Dermis blood vessel endothelial cell (primary cell): ENCODE measurements at regions not wholly inside any gene's neighbourhood (a gene's known extent, or its start where the extent isn't known, plus 50 kb on each side); places are given as distances from the start of the nearest gene placed in this dataset.
A peak's percentile ranks its signal among the peaks of the same experiment; 100 is the strongest.

Experiments used
- DNase-seq: peaks from one replicate; pipeline ENCODE4 v3.0.0; 2010

DNA sequence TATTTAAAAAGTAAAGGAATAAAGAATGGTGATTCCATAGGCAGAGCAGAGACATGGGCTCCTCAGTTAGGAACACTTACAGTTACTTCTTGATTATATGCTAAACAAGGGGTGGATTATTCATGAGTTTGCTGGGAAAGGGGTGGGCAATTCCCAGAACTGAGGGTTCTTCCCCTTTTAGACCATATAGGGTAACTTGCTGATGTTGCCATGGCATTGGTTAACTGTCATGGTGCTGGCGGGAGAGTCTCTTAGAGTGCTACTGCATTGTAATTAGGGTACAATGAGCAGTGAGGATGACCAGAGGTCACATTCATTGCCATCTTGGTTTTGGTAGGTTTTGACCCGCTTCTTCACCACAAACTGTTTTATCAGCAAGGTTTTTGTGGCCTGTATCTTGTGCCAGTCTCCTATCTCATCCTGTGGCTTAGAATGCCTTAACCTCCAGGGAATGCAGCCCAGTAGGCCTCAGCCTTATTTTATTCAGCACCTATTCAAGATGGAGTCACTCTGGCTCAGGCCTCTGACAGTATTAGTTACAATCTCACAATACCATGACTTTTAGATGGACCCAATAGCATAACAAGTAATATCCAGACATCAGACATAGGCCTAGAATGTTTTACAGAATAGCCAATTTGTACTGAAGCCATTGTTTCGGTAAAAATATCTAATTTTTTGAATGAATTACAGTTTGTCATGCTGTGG lies 106.8 kb downstream of the ZBTB18 start:
- DNase-seq = no peak

DNA sequence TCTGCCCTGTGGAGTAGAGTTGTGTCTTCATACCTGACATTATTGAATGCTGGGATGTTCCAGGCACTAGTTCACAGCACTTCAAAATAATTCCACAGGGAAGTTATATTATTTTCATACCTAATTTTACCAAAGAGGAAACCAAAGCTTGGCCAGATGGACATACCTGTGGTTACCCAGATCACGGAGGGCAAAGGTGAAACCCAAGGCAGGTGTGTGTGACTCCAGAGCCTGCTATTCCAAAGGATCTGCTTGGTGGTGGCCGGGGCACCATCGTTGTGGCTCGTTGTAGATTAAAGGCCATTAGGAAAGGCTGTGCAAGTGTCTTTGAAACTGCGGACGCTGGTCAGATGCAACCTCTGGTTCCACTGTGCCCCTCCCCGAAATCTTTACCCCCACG lies 108.6 kb downstream of the ZBTB18 start:
- no peak for DNase-seq

DNA sequence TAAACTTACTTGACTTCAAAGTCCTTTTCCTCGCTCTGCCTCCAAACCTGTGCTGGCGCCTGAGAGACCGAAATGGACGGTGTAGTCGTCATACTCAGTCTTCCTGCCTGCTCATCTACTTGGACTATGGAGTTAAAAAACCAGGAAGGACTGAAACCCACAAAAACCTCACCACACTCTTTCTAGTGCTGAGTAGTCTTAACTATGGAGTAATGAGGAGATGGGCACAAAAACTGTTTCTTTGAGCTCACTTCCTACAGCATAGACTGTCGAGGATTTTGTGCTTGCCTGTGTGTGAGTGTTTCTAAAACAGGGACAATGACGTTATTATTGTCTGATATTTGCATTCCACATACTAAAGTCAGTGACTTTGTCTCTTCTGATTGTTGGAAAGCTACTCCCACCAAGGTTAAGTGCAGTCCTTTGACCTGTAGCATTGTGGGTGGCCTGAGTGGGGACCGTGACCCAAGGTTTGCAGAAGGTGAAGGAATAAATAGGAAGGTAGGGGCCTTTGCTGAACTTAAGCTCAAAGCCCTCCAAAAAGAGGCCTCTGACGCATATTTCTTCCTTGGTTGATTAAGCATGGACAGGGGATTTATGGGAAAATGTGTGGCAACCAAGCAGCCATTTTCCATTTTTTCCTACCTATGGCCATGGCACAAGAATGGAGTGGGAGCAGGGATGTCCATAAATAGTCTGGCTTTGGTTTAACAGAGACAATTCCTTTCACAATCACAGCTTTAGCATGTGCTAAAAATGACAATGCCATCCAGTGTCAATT lies 109.6 kb downstream of the ZBTB18 start:
- no peak for DNase-seq

DNA sequence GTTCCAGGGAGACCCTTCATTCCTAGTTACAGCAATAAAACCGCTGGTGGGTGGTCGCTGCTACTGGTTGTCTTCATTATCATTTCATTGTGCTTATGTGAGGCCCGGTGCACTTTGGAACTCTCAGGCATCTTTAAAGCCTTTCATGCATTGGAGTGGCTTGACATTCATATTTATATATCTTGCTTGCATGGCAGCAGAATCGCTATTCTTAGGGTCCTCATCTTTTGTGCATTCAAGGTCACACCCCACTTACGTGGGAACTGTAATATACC lies 110.1 kb downstream of the ZBTB18 start:
- no peak for DNase-seq

DNA sequence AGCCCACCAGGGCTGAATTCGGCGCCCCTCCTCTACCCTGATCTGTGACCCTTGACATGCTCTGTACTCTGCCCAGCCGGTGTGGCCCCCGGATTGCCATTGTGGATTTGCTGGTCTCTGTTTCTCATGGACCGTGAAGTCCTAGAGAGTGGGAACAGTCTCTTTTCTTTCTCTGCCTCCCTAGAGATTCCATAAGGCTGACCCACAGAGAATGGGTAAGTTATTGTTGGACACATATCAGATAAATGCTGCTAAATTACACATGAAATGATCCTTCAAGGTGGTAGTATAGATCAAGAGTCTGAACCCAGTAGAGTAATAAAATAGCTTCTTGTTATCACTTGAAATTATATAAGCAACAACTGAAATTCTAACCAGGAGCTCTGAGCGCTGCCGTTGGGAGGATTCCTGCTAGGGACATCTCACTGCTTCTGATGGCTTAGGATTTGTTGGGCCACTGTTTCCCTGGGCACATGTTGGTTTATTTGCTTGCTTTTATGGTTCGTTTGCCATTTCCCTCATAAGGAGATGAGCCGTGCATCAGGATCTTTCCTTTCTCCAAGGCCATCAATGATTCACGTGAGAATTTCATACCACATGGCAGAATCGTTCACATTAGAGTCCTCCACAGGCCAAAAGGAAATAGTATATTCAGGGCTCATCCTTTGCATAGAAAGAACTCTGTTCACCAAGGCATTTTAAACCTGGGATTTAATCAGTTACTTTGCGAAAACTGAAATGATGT lies 111.9 kb downstream of the ZBTB18 start:
- peak; percentile 56 for DNase-seq

DNA sequence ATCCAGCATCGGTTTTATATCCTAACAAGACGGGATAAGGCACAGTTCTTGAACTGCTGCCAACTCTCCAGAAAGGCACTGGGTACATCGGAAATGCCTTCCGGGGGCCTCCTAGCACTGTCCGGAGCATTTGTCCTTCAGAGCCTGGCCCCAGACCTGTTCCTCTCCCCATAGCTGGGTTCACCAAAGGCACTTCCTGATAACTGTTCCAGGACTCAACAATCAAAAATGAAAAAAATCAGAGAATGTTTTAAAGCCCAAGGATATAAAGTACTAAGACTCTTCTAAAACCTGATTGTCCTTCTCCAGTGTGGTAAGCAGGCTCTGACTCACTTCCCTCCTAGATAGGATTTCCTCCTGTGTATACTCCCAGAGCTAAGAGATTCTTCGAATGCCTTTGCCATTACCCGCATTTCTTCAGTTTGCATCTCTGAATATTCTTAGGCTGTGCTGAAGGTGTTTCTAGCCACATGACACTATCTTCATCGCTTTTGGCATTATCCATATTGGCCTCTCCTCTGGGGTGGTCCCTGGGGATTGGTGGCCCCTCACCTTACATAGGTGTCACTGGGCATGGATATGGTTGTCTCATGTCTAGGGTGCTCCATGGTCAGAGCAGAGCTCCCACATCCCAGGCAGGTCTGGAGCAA lies 112.9 kb downstream of the ZBTB18 start:
- peak; percentile 98 for DNase-seq

DNA sequence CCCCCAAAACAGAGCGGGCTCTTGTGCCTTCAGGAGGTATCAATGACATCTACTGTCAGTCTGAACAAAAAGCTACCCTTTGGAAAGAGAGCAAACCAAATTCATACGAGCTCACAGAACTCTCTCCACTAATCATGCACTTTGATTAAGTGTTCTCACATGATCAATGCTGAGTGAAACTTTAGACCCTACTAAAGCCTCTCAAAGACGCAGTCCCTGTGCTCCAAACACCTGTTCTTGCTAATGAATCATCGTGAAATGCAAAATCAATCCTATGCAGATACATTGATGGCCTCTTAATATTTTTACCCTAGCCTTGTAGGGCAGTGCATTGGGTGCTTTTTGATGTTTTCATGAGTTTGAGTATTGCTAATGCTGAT lies 113.4 kb downstream of the ZBTB18 start:
- DNase-seq = no peak

DNA sequence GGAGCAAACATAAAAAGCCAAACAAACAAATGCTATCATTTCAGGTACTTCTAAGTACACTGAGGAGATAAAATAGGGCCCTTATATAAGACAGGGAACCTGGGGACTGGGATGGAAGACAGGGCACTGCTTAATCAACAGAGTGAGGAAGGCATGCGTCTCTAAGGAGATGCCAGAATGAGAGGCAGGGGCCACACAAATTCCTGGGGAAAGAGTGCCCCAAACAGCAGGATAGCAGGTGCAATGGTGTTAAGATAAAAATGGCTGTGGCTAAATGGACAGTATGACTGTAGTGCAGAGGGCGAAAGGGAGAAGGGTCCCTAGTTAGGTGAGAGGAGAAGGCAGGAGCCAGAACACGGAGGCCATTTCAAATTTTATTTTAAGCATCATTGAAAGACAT lies 113.9 kb downstream of the ZBTB18 start:
- DNase-seq = no peak

DNA sequence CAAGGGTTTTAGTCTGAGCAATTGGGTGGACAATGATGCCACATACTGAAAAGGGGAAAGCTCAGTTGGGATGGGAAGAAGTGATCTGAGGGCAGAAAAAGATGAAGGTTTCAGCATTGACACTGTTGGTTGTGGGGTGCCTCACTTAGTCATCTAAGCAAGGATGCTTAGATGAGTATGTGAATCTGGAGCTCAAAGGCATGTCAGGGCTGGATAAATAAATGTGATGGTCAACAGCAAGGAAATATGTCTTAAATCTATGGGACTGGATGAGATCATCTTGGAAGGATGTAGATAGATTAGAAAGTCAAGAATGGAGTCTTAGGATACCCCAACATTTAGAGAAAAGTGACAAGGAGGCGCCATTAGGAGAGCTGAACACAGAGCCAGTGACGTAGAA lies 114.6 kb downstream of the ZBTB18 start:
- no peak for DNase-seq

DNA sequence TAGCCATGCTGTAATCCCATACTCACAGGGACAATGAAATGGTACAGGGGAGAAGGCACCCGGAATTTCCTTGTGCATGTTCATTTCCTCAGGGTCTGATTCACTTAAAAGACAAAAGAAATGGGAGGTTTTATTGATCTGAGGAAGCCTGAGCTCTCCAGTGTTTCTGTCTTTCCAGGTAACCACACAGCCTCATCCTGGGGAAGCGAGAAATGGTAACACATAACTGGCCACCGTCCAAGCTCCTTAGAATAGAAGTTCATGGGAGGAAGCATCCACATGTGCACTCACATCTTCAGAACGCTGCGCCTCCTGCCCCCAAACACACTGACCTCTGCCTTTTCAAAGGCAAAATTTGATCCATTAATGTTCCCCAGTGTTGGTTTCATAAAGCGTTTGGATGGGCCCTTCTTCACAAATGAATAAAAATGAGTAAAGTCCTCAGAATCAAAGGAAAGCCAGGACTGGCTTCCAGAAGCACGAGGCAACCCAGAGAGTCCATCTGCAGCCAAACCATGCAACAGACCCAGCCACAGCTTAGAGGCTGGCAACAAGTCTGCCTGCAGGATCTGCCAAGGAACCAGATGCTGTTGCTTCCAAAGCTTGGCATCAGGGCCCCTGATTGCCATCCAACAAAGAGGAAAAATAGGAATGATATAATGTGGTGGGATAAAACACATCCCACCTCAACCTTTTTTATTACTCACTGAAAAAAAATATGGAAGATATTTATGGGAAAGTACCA lies 120.3 kb downstream of the ZBTB18 start:
- DNase-seq = peak; percentile 78

DNA sequence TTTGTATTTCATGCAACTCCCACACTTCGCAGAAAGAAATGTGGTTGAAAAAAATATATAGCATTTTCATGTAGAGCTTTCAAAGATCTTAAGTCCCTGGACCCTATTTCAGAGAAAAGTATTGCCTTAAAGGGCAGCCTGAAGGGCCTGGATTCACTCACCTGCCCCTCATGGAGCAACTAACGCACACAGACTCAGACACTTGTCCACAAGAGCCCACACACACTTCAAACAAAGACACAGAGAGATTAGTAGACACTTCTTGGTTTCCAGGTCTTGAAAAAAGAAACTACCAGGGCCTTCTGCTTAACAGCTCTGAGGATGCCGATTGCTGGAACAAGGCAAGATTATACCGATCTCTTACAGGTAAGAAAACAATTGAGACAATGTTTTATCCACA lies 122.2 kb downstream of the ZBTB18 start:
- DNase-seq = no peak

DNA sequence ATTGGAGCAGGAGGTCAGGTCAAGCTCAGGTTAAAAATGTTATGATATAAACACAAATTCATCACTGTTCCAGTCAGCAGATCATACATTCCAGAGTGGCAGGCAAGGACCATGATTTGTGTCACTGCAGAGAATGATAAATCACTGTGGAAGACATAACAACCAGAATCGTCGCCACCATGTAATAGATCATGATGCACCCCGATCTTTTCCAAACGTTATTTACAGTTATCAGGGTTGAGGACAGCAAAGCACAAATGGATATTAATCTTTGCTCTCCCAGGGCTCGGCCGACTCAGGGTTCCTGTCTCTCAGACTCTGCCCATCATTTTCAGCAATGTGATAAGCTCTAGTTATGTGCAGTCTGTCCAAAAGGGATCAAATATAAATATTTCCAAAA lies 122.7 kb downstream of the ZBTB18 start:
- no peak for DNase-seq

DNA sequence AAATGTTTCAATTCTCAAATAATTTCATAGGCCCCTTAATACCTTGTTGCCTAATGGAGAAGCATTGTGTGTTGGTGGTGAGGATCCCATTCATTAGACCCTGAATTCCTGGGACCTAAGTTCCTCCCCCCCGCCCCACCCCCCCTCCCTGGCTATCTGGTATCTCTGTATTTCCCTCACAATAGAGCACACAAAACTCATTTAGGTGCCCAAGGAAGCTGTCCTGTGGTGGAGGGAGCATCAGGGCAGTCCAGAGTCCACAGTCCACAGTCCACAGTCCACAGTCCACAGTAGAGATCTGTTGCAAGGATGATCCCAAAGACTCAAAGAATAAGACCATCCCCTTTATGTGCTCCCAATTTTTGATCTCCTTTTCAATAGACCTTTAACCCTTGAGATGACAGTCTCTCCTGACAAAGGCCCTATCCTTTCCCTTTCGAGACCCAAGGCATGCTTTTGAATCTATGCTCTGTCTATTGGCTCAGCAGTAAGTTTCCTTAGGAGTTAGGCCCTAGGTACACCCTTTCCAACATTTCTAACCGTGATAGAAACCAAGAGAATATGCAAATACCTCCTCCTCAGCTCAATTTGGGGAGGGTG lies 123.9 kb downstream of the ZBTB18 start:
- no peak for DNase-seq

DNA sequence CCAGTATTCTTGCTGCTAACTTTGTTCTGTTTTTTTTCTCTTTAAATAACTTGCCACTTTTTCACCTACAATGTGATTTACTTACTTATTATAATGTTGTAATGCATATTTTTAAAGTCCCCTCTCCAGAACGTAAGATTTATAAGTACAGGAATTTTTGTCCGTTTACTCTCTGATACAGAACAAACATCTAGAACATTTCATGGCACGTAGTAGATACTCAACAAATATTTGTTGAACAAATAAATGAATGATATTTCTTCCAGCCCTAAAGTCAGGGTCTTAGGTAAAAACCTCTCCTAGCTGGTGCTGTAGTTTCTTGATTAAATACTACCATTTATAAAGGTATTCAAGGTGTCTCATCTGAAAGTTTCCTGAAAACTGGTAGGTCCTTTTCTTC lies 125.1 kb downstream of the ZBTB18 start:
- no peak for DNase-seq

DNA sequence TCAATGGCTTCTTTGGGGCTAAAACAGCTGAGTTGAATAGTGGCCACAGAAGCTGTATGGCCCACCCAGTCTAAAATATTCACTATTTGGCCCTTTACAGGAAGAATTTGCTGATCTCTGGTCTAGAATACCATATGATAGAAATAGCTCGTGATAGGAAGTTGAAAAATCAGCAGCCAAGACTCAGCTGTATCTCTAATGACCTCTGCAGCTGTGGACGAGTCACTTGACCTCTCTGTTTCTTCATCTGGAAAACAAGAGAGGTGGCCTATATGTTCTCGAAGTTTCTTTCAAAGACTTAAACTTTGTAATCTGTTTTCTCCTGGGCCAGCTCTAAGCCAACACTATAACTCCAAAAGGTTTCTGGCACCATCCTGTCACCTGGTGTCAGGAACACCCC lies 129.2 kb downstream of the ZBTB18 start:
- peak; percentile 58 for DNase-seq

DNA sequence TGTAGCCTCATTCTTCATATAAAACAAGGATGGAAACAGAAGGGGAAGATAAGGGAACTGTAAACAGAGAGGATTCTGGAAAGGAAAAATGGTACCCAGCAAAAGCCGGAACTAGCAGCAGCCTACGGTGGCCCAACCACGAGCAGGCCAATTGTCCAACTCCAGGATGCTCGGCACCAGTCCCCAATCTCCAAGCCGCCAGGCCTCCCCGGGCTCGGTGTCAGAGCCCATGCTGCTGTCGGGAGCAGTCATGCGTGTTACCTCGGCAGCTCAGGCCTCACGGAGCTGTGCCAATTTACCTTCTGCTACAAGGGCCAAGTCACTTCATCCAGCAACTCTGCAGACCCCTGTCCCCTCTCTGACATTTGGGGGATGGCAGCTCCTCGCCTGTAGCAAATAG lies 130.8 kb downstream of the ZBTB18 start:
- no peak for DNase-seq

DNA sequence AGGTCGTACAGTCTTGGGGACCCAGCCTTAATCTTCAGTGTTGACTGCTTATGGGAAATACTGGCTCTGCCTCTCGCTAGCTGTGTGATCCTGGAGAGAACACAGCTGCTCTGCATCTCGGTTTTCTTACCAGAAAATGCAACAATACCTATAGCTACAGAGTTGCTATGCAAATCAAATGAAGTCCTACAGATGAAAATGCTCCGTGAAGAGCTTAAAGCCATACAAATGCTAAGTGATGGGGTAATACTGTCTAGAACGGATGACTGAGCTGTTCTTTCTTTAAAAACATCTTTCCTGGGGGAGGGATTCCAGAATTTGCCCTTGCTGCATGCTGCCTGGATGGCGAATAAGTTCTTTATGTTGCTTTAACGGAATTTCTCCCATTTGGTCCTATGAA lies 132.0 kb downstream of the ZBTB18 start:
- no peak for DNase-seq

DNA sequence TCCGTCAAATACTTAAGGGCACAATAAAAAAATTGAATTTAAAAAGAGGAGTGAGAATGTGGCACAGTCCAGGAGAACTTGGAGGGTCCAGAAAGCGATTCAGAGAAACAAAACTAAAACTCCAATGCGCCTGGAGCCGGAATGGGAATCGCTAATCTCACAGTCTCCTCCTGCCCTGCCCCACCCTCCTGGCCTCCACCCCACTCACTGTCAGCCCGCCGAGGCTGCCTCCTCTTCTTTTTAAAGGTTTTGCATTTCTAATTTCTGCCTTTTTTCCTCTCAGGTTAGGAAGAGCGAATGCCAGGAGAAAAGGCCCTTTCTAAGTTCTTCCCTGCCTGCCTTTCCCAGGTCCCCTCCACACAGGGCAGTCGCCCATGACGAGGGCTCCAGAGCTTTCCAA lies 135.3 kb downstream of the ZBTB18 start:
- no peak for DNase-seq

DNA sequence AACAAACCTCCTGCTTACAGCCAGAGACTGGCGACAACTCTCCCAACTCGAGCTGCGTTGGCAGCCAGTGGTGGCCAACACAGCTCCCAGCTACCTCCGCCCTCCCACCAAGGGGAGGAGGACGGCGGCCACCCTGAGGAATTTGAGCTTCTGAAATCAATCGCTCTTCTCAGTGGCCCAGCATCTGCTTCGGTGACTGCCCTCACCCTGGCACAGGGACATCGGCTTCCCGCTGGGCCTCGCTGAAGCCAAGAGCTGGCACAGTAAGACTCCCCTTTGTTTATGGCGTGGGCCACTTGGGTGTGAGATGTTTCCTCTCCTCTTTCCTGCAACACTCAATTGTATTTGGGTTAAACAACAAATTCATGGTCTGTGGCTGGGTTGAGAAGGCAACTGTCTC lies 136.2 kb downstream of the ZBTB18 start:
- no peak for DNase-seq

DNA sequence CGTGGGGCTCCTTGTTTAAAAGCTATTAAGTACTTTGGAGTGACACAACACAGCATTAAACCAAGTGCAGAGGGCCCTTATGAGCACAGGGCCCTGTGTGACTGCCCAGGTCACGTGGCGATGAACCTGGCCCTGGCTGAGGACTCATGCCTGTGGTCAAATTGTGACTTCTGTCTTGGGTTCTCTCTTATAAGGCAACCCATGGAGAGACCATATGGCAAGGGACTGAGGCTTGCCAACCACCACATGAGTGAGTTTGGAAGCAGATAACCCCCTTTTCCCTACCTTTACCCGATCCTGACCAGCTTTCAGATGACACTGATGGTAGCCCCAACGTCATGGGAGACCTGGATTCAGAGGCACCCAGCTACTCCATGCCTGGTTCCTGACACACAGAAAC lies 140.5 kb downstream of the ZBTB18 start:
- no peak for DNase-seq

DNA sequence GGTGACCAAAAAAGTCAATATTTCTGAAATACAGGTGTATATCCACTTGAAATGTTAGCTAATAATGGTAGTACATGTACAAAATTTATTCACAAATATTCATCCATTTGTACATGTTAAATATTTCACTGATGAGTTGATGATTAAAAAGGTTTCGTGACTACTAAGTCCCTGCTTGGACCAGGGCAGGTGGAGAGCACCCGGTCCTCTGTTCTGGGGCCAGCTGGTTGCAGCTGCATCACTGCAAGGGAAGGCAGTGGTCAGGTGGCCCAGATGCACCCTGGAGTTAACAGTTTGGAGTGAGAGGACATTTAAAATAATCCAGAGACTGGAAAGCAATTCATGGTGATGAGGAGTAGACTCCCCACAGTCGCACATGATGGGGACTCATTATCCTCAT lies 141.2 kb downstream of the ZBTB18 start:
- DNase-seq = no peak

DNA sequence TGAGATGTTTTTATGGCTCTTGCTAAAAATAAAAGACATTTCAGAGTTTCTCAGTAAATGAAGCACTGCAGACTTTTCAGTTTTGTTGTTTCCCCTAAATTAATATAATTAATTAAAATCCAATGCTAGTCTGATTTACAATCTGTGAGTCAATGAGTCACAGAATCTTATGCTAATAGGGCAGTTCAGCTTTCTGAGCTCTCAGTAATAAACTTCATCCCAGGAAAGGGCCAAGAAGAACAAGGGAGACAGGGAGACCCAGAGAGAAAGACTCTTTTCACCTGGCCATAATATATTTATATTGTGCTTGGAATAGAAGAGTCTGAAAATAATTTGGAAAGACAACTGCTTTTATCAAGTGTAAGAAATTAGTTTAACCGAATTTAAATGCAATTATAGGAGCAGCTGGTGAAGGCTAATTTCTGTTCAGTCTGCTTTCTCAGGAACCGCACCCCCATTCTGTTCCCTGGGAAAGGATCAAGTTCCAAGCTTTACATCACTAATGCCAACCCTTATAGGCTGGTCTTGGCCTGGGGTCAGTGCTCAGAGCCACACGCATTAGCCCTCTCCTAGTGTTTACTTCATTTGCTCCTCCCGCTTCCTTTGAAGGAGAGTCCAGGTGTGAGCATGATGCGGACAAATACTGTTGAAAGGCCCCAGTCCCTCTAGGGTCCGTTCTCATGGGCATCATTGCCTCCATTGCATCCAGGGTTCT lies 145.6 kb downstream of the ZBTB18 start:
- DNase-seq = no peak
